HFFc6 (cell line): ENCODE measurements at regions not wholly inside any gene's neighbourhood (a gene's known extent, or its start where the extent isn't known, plus 50 kb on each side); places are given as distances from the start of the nearest gene placed in this dataset.

Experiments
- DNase-seq: peaks from one replicate; pipeline ENCODE4 v3.0.0-alpha.2; 2018
- H3K27ac Mint-ChIP-seq: 2 replicates; pipeline ENCODE4 v1.8.0; 2020; ENCODE audit warnings: mild to moderate bottlenecking, mixed read lengths
- H3K27me3 Mint-ChIP-seq: 2 replicates; pipeline ENCODE4 v1.8.0; 2021; ENCODE audit warnings: mild to moderate bottlenecking, moderate library complexity, mixed read lengths; ENCODE audit not compliant: insufficient read depth
- H3K36me3 Mint-ChIP-seq: 2 replicates; pipeline ENCODE4 v1.8.0; 2021; ENCODE audit warnings: low read depth, mixed read lengths
- H3K4me1 Mint-ChIP-seq: 2 replicates; pipeline ENCODE4 v1.8.0; 2020; ENCODE audit warnings: low read depth, mixed read lengths
- H3K4me3 Mint-ChIP-seq: 2 replicates; pipeline ENCODE4 v1.8.0; 2020; ENCODE audit warnings: mild to moderate bottlenecking, moderate library complexity, mixed read lengths
- H3K9me3 Mint-ChIP-seq: 2 replicates; pipeline ENCODE4 v1.8.0; 2020; ENCODE audit warnings: mild to moderate bottlenecking, mixed read lengths
- CTCF ChIP-seq: fragments of 200-600 bp; sonication (generic); IDR thresholded peaks from 2 replicates; pipeline ENCODE4 v1.5.0; 2021; ENCODE audit warnings: antibody characterized with exemption, mild to moderate bottlenecking

DNA sequence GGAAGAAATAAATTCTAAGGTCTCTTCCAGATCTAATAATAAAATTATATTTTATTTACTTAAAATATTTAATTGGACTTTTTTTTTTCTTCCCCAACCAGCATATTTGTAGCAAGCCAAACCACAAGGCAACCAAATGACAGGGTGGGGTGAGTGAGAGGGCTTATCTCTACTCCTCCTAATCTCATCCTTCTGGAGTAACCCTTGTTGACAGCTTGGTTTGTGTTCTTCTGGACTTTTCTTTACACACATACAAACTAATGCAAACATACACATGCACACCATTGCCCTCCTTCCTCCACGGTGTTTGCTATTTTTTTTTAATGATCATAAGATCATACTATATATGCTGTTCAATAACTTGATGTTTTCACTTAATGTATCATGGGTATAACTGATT is 383.1 kb downstream of the DLEU7 start:
- H3K36me3 Mint-ChIP-seq: no peaks in the 10 kb centered on the region
- TF ChIP-seq CTCF: no peak
- no peak for DNase-seq
- no peak overlapping the region for H3K27ac Mint-ChIP-seq
- H3K4me3 Mint-ChIP-seq: no peak overlapping the region
- peaks cover 19% of the 10 kb centered on the region for H3K27me3 Mint-ChIP-seq
- H3K9me3 Mint-ChIP-seq: no peaks in the 10 kb centered on the region
- no peaks in the 10 kb centered on the region for H3K4me1 Mint-ChIP-seq

DNA sequence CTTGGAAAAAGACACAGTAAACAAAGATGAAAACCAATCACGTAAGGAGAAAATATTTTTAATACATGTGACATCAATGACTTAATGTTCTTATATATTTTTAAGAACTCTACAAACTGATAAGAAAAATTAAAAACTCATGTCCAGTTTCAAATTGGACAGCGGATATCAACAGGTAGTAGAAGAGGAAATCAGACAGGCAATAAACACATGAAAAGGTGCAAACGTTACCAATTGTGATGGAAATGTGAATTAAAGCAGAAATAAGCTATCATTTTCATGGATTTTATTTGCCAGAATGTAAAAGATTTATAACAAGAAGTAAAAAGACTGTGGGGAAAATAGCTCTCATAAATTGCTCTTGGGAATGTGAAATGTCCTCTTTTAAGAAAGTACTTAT is 382.3 kb downstream of the DLEU7 start:
- no peak for DNase-seq
- no peaks in the 10 kb centered on the region for H3K36me3 Mint-ChIP-seq
- H3K4me1 Mint-ChIP-seq: no peaks in the 10 kb centered on the region
- H3K9me3 Mint-ChIP-seq: no peaks in the 10 kb centered on the region
- H3K27ac Mint-ChIP-seq: no peak overlapping the region
- TF ChIP-seq CTCF: no peak
- H3K27me3 Mint-ChIP-seq: peaks cover 20% of the 10 kb centered on the region
- H3K4me3 Mint-ChIP-seq: no peak overlapping the region

GRCh38 chr13:50463719-50464118 is 379.8 kb downstream of the DLEU7 start:
- Mint-ChIP-seq H3K27ac (no peak overlapping the region), H3K9me3 (no peaks in the 10 kb centered on the region), H3K36me3 (no peaks in the 10 kb centered on the region), H3K4me1 (no peaks in the 10 kb centered on the region), H3K27me3 (peaks cover 12% of the 10 kb centered on the region), H3K4me3 (no peak overlapping the region)
- no peak for DNase-seq
- no peak for TF ChIP-seq CTCF

DNA sequence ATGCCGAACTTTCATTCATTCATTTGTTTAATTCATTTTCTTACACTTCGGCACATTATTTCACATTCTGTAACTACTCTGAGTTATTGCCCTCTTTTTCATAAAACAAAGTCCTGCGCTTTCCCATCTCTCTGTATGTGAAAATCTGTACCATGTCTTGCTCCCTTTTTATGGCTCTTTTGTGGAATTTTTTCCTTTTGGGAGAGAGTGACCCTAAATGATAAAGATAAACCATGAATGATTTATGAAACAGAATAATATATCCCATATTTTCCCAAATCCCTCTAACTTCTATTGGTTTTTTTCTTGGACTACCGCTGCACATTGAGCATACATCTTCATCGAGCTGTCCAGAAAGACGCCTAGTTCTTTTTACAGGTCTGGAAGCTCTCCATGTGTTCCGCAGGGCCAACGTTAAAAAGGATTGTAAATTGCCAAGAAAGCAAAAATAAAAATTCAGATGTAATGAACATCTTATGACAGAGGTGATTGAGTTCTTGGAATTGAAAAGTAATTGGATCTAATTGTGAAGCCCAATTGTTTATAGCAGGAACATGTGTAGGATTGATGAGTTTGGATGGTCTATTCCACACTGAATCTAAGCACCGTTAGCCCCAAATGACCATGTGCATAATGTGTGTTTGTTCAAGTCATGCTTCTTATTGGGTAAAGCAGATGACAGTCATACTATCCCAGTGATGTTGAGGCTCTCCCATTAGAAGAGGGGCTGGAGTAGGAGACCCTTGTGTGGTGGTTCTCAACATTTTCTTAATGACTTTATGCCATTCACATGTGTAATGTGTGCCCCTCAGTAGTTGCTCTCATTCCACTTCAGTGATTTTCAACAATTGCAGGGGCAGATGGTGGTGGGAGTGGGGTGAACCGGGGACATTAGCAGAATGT is 378.9 kb downstream of the DLEU7 start:
- Mint-ChIP-seq H3K27me3 (peaks cover 12% of the 10 kb centered on the region), H3K4me1 (no peaks in the 10 kb centered on the region), H3K36me3 (no peaks in the 10 kb centered on the region), H3K4me3 (no peak overlapping the region), H3K27ac (no peak overlapping the region), H3K9me3 (no peaks in the 10 kb centered on the region)
- DNase-seq: no peak
- TF ChIP-seq CTCF: no peak

DNA sequence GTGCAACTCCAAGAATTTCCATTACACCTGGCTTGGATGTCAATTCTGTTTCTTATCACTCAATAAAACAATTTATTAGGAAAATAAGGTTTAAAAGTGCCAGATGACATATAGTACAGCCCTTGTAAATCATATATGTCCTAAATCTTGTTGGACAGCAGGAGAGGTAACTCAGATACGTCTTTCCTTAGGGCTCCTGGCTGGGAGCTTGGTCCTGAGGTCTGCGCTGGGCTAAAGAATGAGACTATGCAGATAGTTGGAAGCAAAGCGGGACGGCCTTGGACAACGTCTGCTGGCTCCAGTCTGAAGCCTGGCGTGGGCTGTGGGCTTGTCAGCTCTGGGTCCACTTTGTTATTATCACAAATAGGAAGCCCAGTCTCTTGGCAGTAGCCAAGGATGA is 377.0 kb downstream of the DLEU7 start:
- no peaks in the 10 kb centered on the region for H3K4me1 Mint-ChIP-seq
- no peak overlapping the region for H3K27ac Mint-ChIP-seq
- no peak for DNase-seq
- H3K36me3 Mint-ChIP-seq: no peaks in the 10 kb centered on the region
- peaks cover 12% of the 10 kb centered on the region for H3K27me3 Mint-ChIP-seq
- TF ChIP-seq CTCF: no peak
- no peak overlapping the region for H3K4me3 Mint-ChIP-seq
- no peaks in the 10 kb centered on the region for H3K9me3 Mint-ChIP-seq
